ENCODE measurements at regions not wholly inside any gene's neighbourhood (a gene's known extent, or its start where the extent isn't known, plus 50 kb on each side); places are given as distances from the start of the nearest gene placed in this dataset.

- no peak overlapping the region for H2BK5ac ChIP-seq (ENCODE audit: low read depth, low read length, poor library complexity)
- H2AK5ac ChIP-seq (ENCODE audit: low read length), result no peak overlapping the region
- H3K27ac ChIP-seq (ENCODE audit: low read depth, low read length), result no peak overlapping the region
- no peaks in the 10 kb centered on the region for H3K79me2 ChIP-seq (ENCODE audit: control insufficient read depth, insufficient read depth, low read length, poor library complexity)
- DNase-seq, result no peak
- H3K4me2 ChIP-seq (ENCODE audit: low read length), result no peak overlapping the region
- H3K4me1 ChIP-seq (ENCODE audit: control insufficient read depth in 1 of 2, insufficient read depth in 2 of 2, low read length in 2 of 2), result peaks cover 2 to 3% of the 10 kb centered on the region in 2 experiments
- no peak overlapping the region for H4K91ac ChIP-seq (ENCODE audit: low read depth, low read length)
- no peak overlapping the region for H4K8ac ChIP-seq (ENCODE audit: low read depth, low read length)
- H3K23ac ChIP-seq (ENCODE audit: low read length), result no peak overlapping the region
- no peaks in the 10 kb centered on the region for H3K36me3 ChIP-seq (ENCODE audit: control insufficient read depth in 1 of 2, insufficient read depth in 2 of 2, low read length in 2 of 2)
- WGBS (ENCODE audit: extremely low coverage, insufficient coverage, insufficient read length), result no CpG with 5 or more reads among the region's 7 CpGs
- no peak overlapping the region for H3K4ac ChIP-seq (ENCODE audit: low read depth, low read length)
- no peak overlapping the region for H4K12ac ChIP-seq (ENCODE audit: low read depth, low read length)
- no peak overlapping the region for H2AFZ ChIP-seq (ENCODE audit: insufficient read depth, low read length, poor library complexity)
- no peak overlapping the region for H2BK120ac ChIP-seq (ENCODE audit: insufficient read depth, low read length, poor library complexity)
- H3K9ac ChIP-seq (ENCODE audit: low read length), result no peak overlapping the region
- H3K27me3 ChIP-seq (ENCODE audit: insufficient read depth, low read length), result no peaks in the 10 kb centered on the region
- no peak overlapping the region for H3K14ac ChIP-seq (ENCODE audit: low read length)
- H3K79me1 ChIP-seq (ENCODE audit: low read length), result peaks cover 4% of the 10 kb centered on the region
- H3K4me3 ChIP-seq (ENCODE audit: low read depth, low read length), result no peak overlapping the region
- H2BK12ac ChIP-seq (ENCODE audit: low read length), result no peak overlapping the region
- no peaks in the 10 kb centered on the region for H3K9me3 ChIP-seq (ENCODE audit: insufficient read depth, low read depth, low read length)
- H3K18ac ChIP-seq (ENCODE audit: low read length), result no peak overlapping the region
These were observed 92.0 kb downstream of the IRF2BPL start for GRCh38 chr14:76936483-76936882.

- Histone ChIP-seq H3K4ac (ENCODE audit: low read depth, low read length) (no peak overlapping the region), H3K4me1 (ENCODE audit: control insufficient read depth in 1 of 2, insufficient read depth in 2 of 2, low read length in 2 of 2) (peaks cover 0 to 7% of the 10 kb centered on the region in 2 experiments), H2AFZ (ENCODE audit: insufficient read depth, low read length, poor library complexity) (no peak overlapping the region), H3K9me3 (ENCODE audit: insufficient read depth, low read depth, low read length) (no peaks in the 10 kb centered on the region), H3K27me3 (ENCODE audit: insufficient read depth, low read length) (no peaks in the 10 kb centered on the region), H2AK5ac (ENCODE audit: low read length) (no peak overlapping the region), H3K79me2 (ENCODE audit: control insufficient read depth, insufficient read depth, low read length, poor library complexity) (no peaks in the 10 kb centered on the region), H3K4me2 (ENCODE audit: low read length) (no peak overlapping the region), H3K14ac (ENCODE audit: low read length) (no peak overlapping the region), H3K23ac (ENCODE audit: low read length) (no peak overlapping the region), H3K18ac (ENCODE audit: low read length) (no peak overlapping the region), H2BK12ac (ENCODE audit: low read length) (no peak overlapping the region), H4K12ac (ENCODE audit: low read depth, low read length) (no peak overlapping the region), H3K79me1 (ENCODE audit: low read length) (no peaks in the 10 kb centered on the region), H3K36me3 (ENCODE audit: control insufficient read depth in 1 of 2, insufficient read depth in 2 of 2, low read length in 2 of 2) (no peaks in the 10 kb centered on the region), H4K8ac (ENCODE audit: low read depth, low read length) (no peak overlapping the region), H3K9ac (ENCODE audit: low read length) (no peak overlapping the region), H3K27ac (ENCODE audit: low read depth, low read length) (no peak overlapping the region), H4K91ac (ENCODE audit: low read depth, low read length) (no peak overlapping the region), H3K4me3 (ENCODE audit: low read depth, low read length) (no peak overlapping the region), H2BK120ac (ENCODE audit: insufficient read depth, low read length, poor library complexity) (no peak overlapping the region), H2BK5ac (ENCODE audit: low read depth, low read length, poor library complexity) (no peak overlapping the region)
- WGBS (ENCODE audit: extremely low coverage, insufficient coverage, insufficient read length), result no CpG with 5 or more reads among the region's 5 CpGs
- no peak for DNase-seq
These were observed 95.0 kb downstream of the IRF2BPL start for GRCh38 chr14:76933515-76933914.

GRCh38 chr14:76931631-76932402 is 96.7 kb downstream of the IRF2BPL start:
- no peak overlapping the region for H4K12ac ChIP-seq (ENCODE audit: low read depth, low read length)
- H4K8ac ChIP-seq (ENCODE audit: low read depth, low read length), result no peak overlapping the region
- H3K79me1 ChIP-seq (ENCODE audit: low read length), result no peaks in the 10 kb centered on the region
- no peaks in the 10 kb centered on the region for H3K9me3 ChIP-seq (ENCODE audit: insufficient read depth, low read depth, low read length)
- H3K18ac ChIP-seq (ENCODE audit: low read length), result no peak overlapping the region
- peaks cover 0 to 3% of the 10 kb centered on the region in 2 experiments for H3K4me1 ChIP-seq (ENCODE audit: control insufficient read depth in 1 of 2, insufficient read depth in 2 of 2, low read length in 2 of 2)
- no peak overlapping the region for H4K91ac ChIP-seq (ENCODE audit: low read depth, low read length)
- H2AFZ ChIP-seq (ENCODE audit: insufficient read depth, low read length, poor library complexity), result no peak overlapping the region
- H2BK12ac ChIP-seq (ENCODE audit: low read length), result no peak overlapping the region
- no peaks in the 10 kb centered on the region for H3K27me3 ChIP-seq (ENCODE audit: insufficient read depth, low read length)
- H2AK5ac ChIP-seq (ENCODE audit: low read length), result no peak overlapping the region
- H3K4ac ChIP-seq (ENCODE audit: low read depth, low read length), result no peak overlapping the region
- no peak overlapping the region for H3K27ac ChIP-seq (ENCODE audit: low read depth, low read length)
- H3K36me3 ChIP-seq (ENCODE audit: control insufficient read depth in 1 of 2, insufficient read depth in 2 of 2, low read length in 2 of 2), result no peaks in the 10 kb centered on the region
- H3K4me2 ChIP-seq (ENCODE audit: low read length), result no peak overlapping the region
- no peak overlapping the region for H2BK120ac ChIP-seq (ENCODE audit: insufficient read depth, low read length, poor library complexity)
- no peak overlapping the region for H3K23ac ChIP-seq (ENCODE audit: low read length)
- DNase-seq, result no peak
- no peak overlapping the region for H2BK5ac ChIP-seq (ENCODE audit: low read depth, low read length, poor library complexity)
- no peak overlapping the region for H3K4me3 ChIP-seq (ENCODE audit: low read depth, low read length)
- H3K9ac ChIP-seq (ENCODE audit: low read length), result peak overlapping the region; percentile 30
- H3K79me2 ChIP-seq (ENCODE audit: control insufficient read depth, insufficient read depth, low read length, poor library complexity), result no peaks in the 10 kb centered on the region
- WGBS (ENCODE audit: extremely low coverage, insufficient coverage, insufficient read length), result no CpG with 5 or more reads among the region's 9 CpGs
- H3K14ac ChIP-seq (ENCODE audit: low read length), result no peak overlapping the region

DNA sequence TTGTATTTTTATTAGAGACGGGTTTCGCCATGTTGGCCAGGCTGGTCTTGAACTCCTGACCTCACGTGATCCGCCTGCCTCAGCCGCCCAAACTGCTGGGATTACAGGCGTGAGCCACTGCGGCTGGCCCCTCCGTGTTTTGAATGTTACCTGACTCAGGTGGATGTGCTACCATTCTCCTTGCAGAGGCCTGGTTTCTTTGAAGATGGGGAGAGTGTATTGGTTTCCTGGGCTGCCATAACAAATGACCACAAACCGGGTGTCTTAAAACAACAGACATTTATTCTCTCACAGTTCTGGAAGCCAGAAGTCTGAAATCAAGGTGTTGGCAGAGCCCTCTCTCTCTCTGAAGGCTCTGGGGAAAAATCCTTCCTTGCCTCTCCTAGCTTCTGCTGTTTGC is 98.0 kb downstream of the IRF2BPL start:
- no peak overlapping the region for H3K18ac ChIP-seq (ENCODE audit: low read length)
- no peaks in the 10 kb centered on the region for H3K36me3 ChIP-seq (ENCODE audit: control insufficient read depth in 1 of 2, insufficient read depth in 2 of 2, low read length in 2 of 2)
- H3K27ac ChIP-seq (ENCODE audit: low read depth, low read length), result no peak overlapping the region

More for the DNA sequence above, 98.0 kb downstream of the IRF2BPL start:
- Histone ChIP-seq H3K4me3 (ENCODE audit: low read depth, low read length) (no peak overlapping the region), H2BK120ac (ENCODE audit: insufficient read depth, low read length, poor library complexity) (no peak overlapping the region), H2BK5ac (ENCODE audit: low read depth, low read length, poor library complexity) (no peak overlapping the region), H3K4me2 (ENCODE audit: low read length) (no peak overlapping the region), H4K8ac (ENCODE audit: low read depth, low read length) (no peak overlapping the region), H3K14ac (ENCODE audit: low read length) (no peak overlapping the region), H3K4ac (ENCODE audit: low read depth, low read length) (no peak overlapping the region), H3K23ac (ENCODE audit: low read length) (no peak overlapping the region), H3K9me3 (ENCODE audit: insufficient read depth, low read depth, low read length) (no peaks in the 10 kb centered on the region), H3K27me3 (ENCODE audit: insufficient read depth, low read length) (no peaks in the 10 kb centered on the region), H4K12ac (ENCODE audit: low read depth, low read length) (no peak overlapping the region), H3K9ac (ENCODE audit: low read length) (no peak overlapping the region), H2BK12ac (ENCODE audit: low read length) (no peak overlapping the region), H3K79me2 (ENCODE audit: control insufficient read depth, insufficient read depth, low read length, poor library complexity) (no peaks in the 10 kb centered on the region), H3K4me1 (ENCODE audit: control insufficient read depth in 1 of 2, insufficient read depth in 2 of 2, low read length in 2 of 2) (peaks cover 0 to 3% of the 10 kb centered on the region in 2 experiments), H3K79me1 (ENCODE audit: low read length) (no peaks in the 10 kb centered on the region), H2AK5ac (ENCODE audit: low read length) (no peak overlapping the region), H4K91ac (ENCODE audit: low read depth, low read length) (no peak overlapping the region), H2AFZ (ENCODE audit: insufficient read depth, low read length, poor library complexity) (no peak overlapping the region)
- DNase-seq, result no peak
- no CpG with 5 or more reads among the region's 9 CpGs for WGBS (ENCODE audit: extremely low coverage, insufficient coverage, insufficient read length)

All from trophoblast cell (in vitro differentiated cells and primary cell).